HEK293 (cell line): ENCODE measurements at regions not wholly inside any gene's neighbourhood (a gene's known extent, or its start where the extent isn't known, plus 50 kb on each side); places are given as distances from the start of the nearest gene placed in this dataset.

Source experiments
- CTCF ChIA-PET: fragments of 350-600 bp; formaldehyde crosslinking; extraction: SDS; loops from one replicate; lab custom pipeline; 2021; ENCODE audit warnings: antibody characterized with exemption; lab: Yijun Ruan, JAX
- POLR2A ChIA-PET: fragments of 300-600 bp; formaldehyde crosslinking; extraction: SDS; loops from one replicate; lab custom pipeline; 2020; ENCODE audit warnings: antibody characterized with exemption, inconsistent platforms; lab: Yijun Ruan, JAX
- H3K27ac ChIP-seq: fragments of 200-500 bp; sonication (Bioruptor generic); 2 replicates; pipeline ENCODE4 v1.5.1; 2014; ENCODE audit warnings: low read depth, low read length, control low read depth, inconsistent platforms; ENCODE audit errors: extremely low read depth
- H3K36me3 ChIP-seq, 2 experiments: fragments of 200-500 bp in 1 of 2; sonication (Bioruptor generic) in 1 of 2; 1 replicate in 1 of 2; 2 replicates in 1 of 2; pipeline ENCODE4 v1.5.1; 2014 to 2017; ENCODE audit warnings: inconsistent platforms in 2 of 2, low read length in 2 of 2; ENCODE audit not compliant: control insufficient read depth in 2 of 2, insufficient read depth in 1 of 2
- H3K4me1 ChIP-seq: fragments of 200-500 bp; sonication (Bioruptor generic); 2 replicates; pipeline ENCODE4 v1.5.1; 2014; ENCODE audit warnings: mild to moderate bottlenecking, low read length, inconsistent platforms; ENCODE audit not compliant: control insufficient read depth, insufficient read depth
- H3K4me3 ChIP-seq: 2 replicates; pipeline ENCODE4 v1.5.1; 2011; ENCODE audit warnings: low read depth, mild to moderate bottlenecking, control low read depth, low read length, moderate library complexity
- H3K9me3 ChIP-seq: fragments of 200-500 bp; sonication (Bioruptor generic); 2 replicates; pipeline ENCODE4 v1.5.1; 2014; ENCODE audit warnings: low read depth, low read length, inconsistent platforms; ENCODE audit not compliant: control insufficient read depth, insufficient read depth
- BCL11B ChIP-seq: fragments of 450-650 bp; formaldehyde crosslinking; IDR thresholded peaks from 2 replicates; pipeline ENCODE4 v1.5.1; 2016; ENCODE audit warnings: low read depth, missing biosample characterization, missing genetic modification characterization
- GLI4 ChIP-seq: fragments of 450-650 bp; formaldehyde crosslinking; IDR thresholded peaks from 2 replicates; pipeline ENCODE4 v1.5.1; 2016; ENCODE audit warnings: missing biosample characterization, missing genetic modification characterization
- GLIS1 ChIP-seq: fragments of 450-650 bp; formaldehyde crosslinking; IDR thresholded peaks from 2 replicates; pipeline ENCODE4 v1.5.1; 2016; ENCODE audit warnings: missing biosample characterization, missing genetic modification characterization
- KLF10 ChIP-seq: fragments of 450-650 bp; IDR thresholded peaks from 2 replicates; pipeline ENCODE4 v1.5.1; 2018; ENCODE audit warnings: missing biosample characterization, mild to moderate bottlenecking, missing genetic modification characterization
- KLF16 ChIP-seq: fragments of 450-650 bp; formaldehyde crosslinking; IDR thresholded peaks from 2 replicates; pipeline ENCODE4 v1.5.1; 2017; ENCODE audit warnings: missing biosample characterization, missing genetic modification characterization
- KLF17 ChIP-seq: fragments of 450-650 bp; formaldehyde crosslinking; IDR thresholded peaks from 2 replicates; pipeline ENCODE4 v1.5.1; 2016; ENCODE audit warnings: missing biosample characterization, missing genetic modification characterization
- KLF7 ChIP-seq: fragments of 450-650 bp; formaldehyde crosslinking; IDR thresholded peaks from 2 replicates; pipeline ENCODE4 v1.5.1; 2016; ENCODE audit warnings: missing biosample characterization, missing genetic modification characterization, borderline replicate concordance
- KLF9 ChIP-seq: fragments of 450-650 bp; formaldehyde crosslinking; IDR thresholded peaks from 2 replicates; pipeline ENCODE4 v1.5.1; 2016; ENCODE audit warnings: missing biosample characterization, missing genetic modification characterization, low read depth
- OVOL3 ChIP-seq: fragments of 450-650 bp; formaldehyde crosslinking; IDR thresholded peaks from 2 replicates; pipeline ENCODE4 v1.5.1; 2016; ENCODE audit warnings: missing biosample characterization, missing genetic modification characterization
- SP2 ChIP-seq: fragments of 450-650 bp; formaldehyde crosslinking; IDR thresholded peaks from 2 replicates; pipeline ENCODE4 v1.5.1; 2016; ENCODE audit warnings: missing biosample characterization, missing genetic modification characterization
- TRIM28 ChIP-seq: IDR thresholded peaks from 2 replicates; pipeline ENCODE4 v1.6.1; 2011; ENCODE audit warnings: low read length, control low read depth, borderline replicate concordance
- ZBTB17 ChIP-seq: fragments of 450-650 bp; formaldehyde crosslinking; IDR thresholded peaks from 2 replicates; pipeline ENCODE4 v1.5.1; 2016; ENCODE audit warnings: missing biosample characterization, missing genetic modification characterization
- ZFHX2 ChIP-seq: fragments of 450-650 bp; formaldehyde crosslinking; conservative IDR thresholded peaks from 2 replicates; pipeline ENCODE4 v1.5.1; 2016; ENCODE audit warnings: missing biosample characterization, missing genetic modification characterization
- ZNF132 ChIP-seq: fragments of 450-650 bp; formaldehyde crosslinking; IDR thresholded peaks from 2 replicates; pipeline ENCODE4 v1.5.1; 2017; ENCODE audit warnings: missing biosample characterization, missing genetic modification characterization, borderline replicate concordance
- ZNF133 ChIP-seq: fragments of 450-650 bp; formaldehyde crosslinking; IDR thresholded peaks from 2 replicates; pipeline ENCODE4 v1.5.1; 2016; ENCODE audit warnings: missing biosample characterization, missing genetic modification characterization
- ZNF184 ChIP-seq: fragments of 450-650 bp; IDR thresholded peaks from 2 replicates; pipeline ENCODE4 v1.5.1; 2018; ENCODE audit warnings: missing biosample characterization, mild to moderate bottlenecking, missing genetic modification characterization
- ZNF23 ChIP-seq: fragments of 450-650 bp; formaldehyde crosslinking; IDR thresholded peaks from 2 replicates; pipeline ENCODE4 v1.5.1; 2016; ENCODE audit warnings: missing biosample characterization, missing genetic modification characterization, borderline replicate concordance
- ZNF311 ChIP-seq: fragments of 450-650 bp; formaldehyde crosslinking; IDR thresholded peaks from 2 replicates; pipeline ENCODE4 v1.5.1; 2017; ENCODE audit warnings: missing biosample characterization, missing genetic modification characterization, borderline replicate concordance
- ZNF341 ChIP-seq: fragments of 450-650 bp; formaldehyde crosslinking; IDR thresholded peaks from 2 replicates; pipeline ENCODE4; 2016; ENCODE audit warnings: low read depth, missing biosample characterization, missing genetic modification characterization
- ZNF416 ChIP-seq: fragments of 450-650 bp; formaldehyde crosslinking; IDR thresholded peaks from 2 replicates; pipeline ENCODE4 v1.5.1; 2016; ENCODE audit warnings: missing biosample characterization, missing genetic modification characterization
- ZNF433 ChIP-seq: fragments of 450-650 bp; formaldehyde crosslinking; IDR thresholded peaks from 2 replicates; pipeline ENCODE4 v1.5.1; 2016; ENCODE audit warnings: missing biosample characterization, missing genetic modification characterization, low read depth
- ZNF488 ChIP-seq: fragments of 450-650 bp; formaldehyde crosslinking; IDR thresholded peaks from 2 replicates; pipeline ENCODE4 v1.5.1; 2016; ENCODE audit warnings: missing biosample characterization, missing genetic modification characterization
- ZNF514 ChIP-seq: fragments of 450-650 bp; formaldehyde crosslinking; IDR thresholded peaks from 2 replicates; pipeline ENCODE4 v1.5.1; 2016; ENCODE audit warnings: missing biosample characterization, missing genetic modification characterization
- ZNF530 ChIP-seq: fragments of 450-650 bp; formaldehyde crosslinking; IDR thresholded peaks from 2 replicates; pipeline ENCODE4 v1.5.1; 2016; ENCODE audit warnings: low read depth, missing biosample characterization, missing genetic modification characterization
- ZNF549 ChIP-seq: fragments of 450-650 bp; IDR thresholded peaks from 2 replicates; pipeline ENCODE4 v1.5.1; 2018; ENCODE audit warnings: missing biosample characterization, missing genetic modification characterization, mild to moderate bottlenecking, inconsistent platforms, moderate library complexity
- ZNF560 ChIP-seq: fragments of 450-650 bp; formaldehyde crosslinking; IDR thresholded peaks from 2 replicates; pipeline ENCODE4 v1.5.1; 2017; ENCODE audit warnings: missing biosample characterization, missing genetic modification characterization, borderline replicate concordance
- ZNF626 ChIP-seq: fragments of 450-650 bp; sonication (Bioruptor Pico); formaldehyde crosslinking; IDR thresholded peaks from 2 replicates; pipeline ENCODE4 v1.5.1; 2018; ENCODE audit warnings: missing biosample characterization, missing genetic modification characterization, inconsistent platforms
- ZNF639 ChIP-seq: fragments of 450-650 bp; formaldehyde crosslinking; IDR thresholded peaks from 2 replicates; pipeline ENCODE4 v1.5.1; 2016; ENCODE audit warnings: missing biosample characterization, missing genetic modification characterization
- ZNF670 ChIP-seq: fragments of 450-650 bp; formaldehyde crosslinking; IDR thresholded peaks from 2 replicates; pipeline ENCODE4 v1.5.1; 2016; ENCODE audit warnings: missing biosample characterization, missing genetic modification characterization, low read depth
- ZNF677 ChIP-seq: fragments of 450-650 bp; IDR thresholded peaks from 2 replicates; pipeline ENCODE4 v1.5.0; 2018; ENCODE audit warnings: missing biosample characterization, mild to moderate bottlenecking, missing genetic modification characterization, moderate library complexity
- ZNF704 ChIP-seq: fragments of 450-650 bp; formaldehyde crosslinking; IDR thresholded peaks from 2 replicates; pipeline ENCODE4 v1.5.1; 2016; ENCODE audit warnings: missing biosample characterization, missing genetic modification characterization
- ZNF792 ChIP-seq: fragments of 450-650 bp; formaldehyde crosslinking; IDR thresholded peaks from 2 replicates; pipeline ENCODE4 v1.5.1; 2016; ENCODE audit warnings: missing biosample characterization, missing genetic modification characterization

GRCh38 chr12:127625176-127625771, 641.7 kb upstream of the TMEM132C start:
- H3K27ac ChIP-seq: no peak overlapping the region
- ChIA-PET CTCF (no interaction called here), POLR2A (no interaction called here)
- H3K4me1 ChIP-seq: no peaks in the 10 kb centered on the region
- H3K36me3 ChIP-seq: no peaks in the 10 kb centered on the region
- TF ChIP-seq TRIM28: no peak
- TF ChIP-seq ZNF549: no peak
- no peak for TF ChIP-seq ZNF416 (tag by site-specific recombination)
- no peak for TF ChIP-seq ZNF311 (tag by site-specific recombination)
- TF ChIP-seq ZNF530 (tag by site-specific recombination): no peak
- TF ChIP-seq GLIS1: no peak
- TF ChIP-seq KLF17 (tag by site-specific recombination): no peak
- TF ChIP-seq ZNF133 (tag by site-specific recombination): no peak
- no peak for TF ChIP-seq ZBTB17 (tag by site-specific recombination)
- TF ChIP-seq ZNF23: no peak
- TF ChIP-seq ZNF433 (tag by site-specific recombination): no peak
- no peak for TF ChIP-seq ZNF626 (tag by site-specific recombination)
- no peak for TF ChIP-seq ZNF792 (tag by site-specific recombination)
- TF ChIP-seq ZNF341 (tag by site-specific recombination): no peak
- no peak for TF ChIP-seq SP2 (tag by site-specific recombination)
- TF ChIP-seq BCL11B (tag by site-specific recombination): no peak
- TF ChIP-seq KLF16 (tag by site-specific recombination): no peak
- no peak overlapping the region for H3K4me3 ChIP-seq
- H3K9me3 ChIP-seq: no peaks in the 10 kb centered on the region

- no peaks in the 10 kb centered on the region for H3K9me3 ChIP-seq
- no peak overlapping the region for H3K27ac ChIP-seq
- TF ChIP-seq ZNF488 (no peak), ZNF184 (no peak), OVOL3 (tag by site-specific recombination) (no peak), ZFHX2 (no peak), ZNF132 (tag by site-specific recombination) (no peak), ZNF670 (tag by site-specific recombination) (no peak), ZNF560 (tag by site-specific recombination) (no peak), ZNF677 (tag by site-specific recombination) (no peak), ZNF514 (tag by site-specific recombination) (no peak), ZNF704 (tag by site-specific recombination) (no peak), ZBTB17 (tag by site-specific recombination) (no peak), KLF9 (no peak), ZNF639 (tag by site-specific recombination) (no peak), KLF7 (tag by site-specific recombination) (no peak), KLF10 (tag by site-specific recombination) (no peak), GLI4 (tag by site-specific recombination) (no peak)
- ChIA-PET POLR2A (no interaction called here), CTCF (interaction anchor here (0.7 kb wide), 1 partner anchor 97 kb away, joined by 3 read pairs; no protein-coding TSS in a partner anchor)
- no peak overlapping the region for H3K4me3 ChIP-seq
- no peaks in the 10 kb centered on the region for H3K4me1 ChIP-seq
- no peaks in the 10 kb centered on the region for H3K36me3 ChIP-seq
These were observed 638.3 kb upstream of the TMEM132C start for GRCh38 chr12:127628645-127629044.
